NT2/D1 (cell line): ENCODE measurements at regions not wholly inside any gene's neighbourhood (a gene's known extent, or its start where the extent isn't known, plus 50 kb on each side); places are given as distances from the start of the nearest gene placed in this dataset.

Experiments
- SUZ12 ChIP-seq: IDR thresholded peaks from 2 replicates; pipeline ENCODE4 v1.6.1; 2011; ENCODE audit not compliant: insufficient read length, insufficient read depth; ENCODE audit errors: extremely low read depth
- YY1 ChIP-seq: IDR thresholded peaks from 2 replicates; pipeline ENCODE4 v1.6.1; 2011; ENCODE audit not compliant: insufficient read length, insufficient read depth
- ZNF274 ChIP-seq: IDR thresholded peaks from 2 replicates; pipeline ENCODE4 v1.6.1; 2011; ENCODE audit warnings: mild to moderate bottlenecking, low read depth, low read length

DNA sequence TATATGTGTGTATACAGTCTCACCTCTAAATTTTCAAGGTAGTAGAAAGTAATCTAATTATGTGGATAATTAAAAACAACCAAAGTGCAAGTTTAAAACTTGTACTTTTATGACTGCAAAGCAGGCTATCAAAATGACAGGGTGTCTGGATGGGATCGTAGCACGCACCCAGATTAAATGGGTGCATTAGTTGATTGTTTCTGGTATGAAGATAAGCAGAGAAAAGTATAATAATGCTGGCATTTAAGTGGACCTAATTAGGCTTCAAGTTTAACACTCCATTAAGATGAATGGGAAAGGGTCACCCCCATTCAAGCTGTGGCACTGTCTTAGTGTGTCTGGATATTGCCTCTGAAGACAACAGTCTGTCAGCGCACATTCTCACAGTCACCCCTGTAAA lies 124.6 kb upstream of the ZEB2 start:
- no peak for TF ChIP-seq YY1
- no peak for TF ChIP-seq SUZ12
- no peak for TF ChIP-seq ZNF274
